ENCODE measurements at regions not wholly inside any gene's neighbourhood (a gene's known extent, or its start where the extent isn't known, plus 50 kb on each side); places are given as distances from the start of the nearest gene placed in this dataset.

GRCh38 chr2:157152362-157152761 lies 105.1 kb upstream of the GALNT5 start:
- DNase-seq (ENCODE audit: low read depth, low spot score) (no peak), FAIRE-seq (peak; percentile 66)
- Histone ChIP-seq H4K20me1 (replicated peaks; ENCODE audit: control insufficient read depth, extremely low read depth, insufficient read depth, low read length) (no peaks in the 10 kb centered on the region), H3K9me1 (replicated peaks; ENCODE audit: control insufficient read depth, extremely low read depth, insufficient read depth, low read length) (no peaks in the 10 kb centered on the region), H2AFZ (ENCODE audit: low read depth, low read length) (no peak overlapping the region), H3K27ac (ENCODE audit: insufficient read depth, low read depth, low read length) (no peak overlapping the region), H3K36me3 (ENCODE audit: control insufficient read depth in 2 of 2, extremely low read depth in 1 of 2, insufficient read depth in 2 of 2, low read length in 2 of 2) (no peaks in the 10 kb centered on the region), H3K4me1 (ENCODE audit: control insufficient read depth, extremely low read depth, insufficient read depth, low read length) (no peaks in the 10 kb centered on the region), H3K9ac (replicated peaks; ENCODE audit: extremely low read depth, insufficient read depth, low read length) (no peak overlapping the region), H3K79me2 (ENCODE audit: control insufficient read depth, insufficient read depth, low read length) (no peaks in the 10 kb centered on the region), H3K9me3 (replicated peaks; ENCODE audit: control insufficient read depth, insufficient read depth, low read length) (no peaks in the 10 kb centered on the region), H3K4me2 (ENCODE audit: insufficient read depth, low read length) (no peak overlapping the region), H3K4me3 (replicated peaks in 1 of 3; ENCODE audit: insufficient read depth in 1 of 3, low read depth in 1 of 3, low read length in 3 of 3) (no peak overlapping the region), H3K27me3 (ENCODE audit: control insufficient read depth in 2 of 2, insufficient read depth in 2 of 2, low read length in 2 of 2) (no peaks in the 10 kb centered on the region)
- dilution Hi-C loops (cut with MboI; ENCODE audit: extremely low pct_ligation_motif_present, low sequenced_read_pairs) (no loop called here), intact Hi-C loops (cut with micrococcal nuclease) (no loop called here)
- no TSS peak for BruUV-seq (replicated peaks)
- ChIA-PET POLR2A (no interaction called here), CTCF (no interaction called here)
- no peak for TF ChIP-seq GATA2 (IDR thresholded peaks at IDR 0.05; ENCODE audit: insufficient read depth, insufficient read length, low read depth, low read length)
- no peak for TF ChIP-seq MYC (IDR thresholded peaks at IDR 0.05; ENCODE audit: low read depth, low read length)
- TF ChIP-seq EZH2 (IDR thresholded peaks at IDR 0.05; ENCODE audit: borderline replicate concordance, low read depth, low read length, severe bottlenecking): no peak
- TF ChIP-seq FOS (IDR thresholded peaks at IDR 0.05; ENCODE audit: borderline replicate concordance, insufficient read depth, low read length): no peak
- no peak for TF ChIP-seq JUN (IDR thresholded peaks at IDR 0.05; ENCODE audit: borderline replicate concordance, insufficient read depth, insufficient read length, low read depth)
- TF ChIP-seq CTCF (IDR thresholded peaks at IDR 0.05; ENCODE audit: extremely low read depth in 1 of 2, insufficient read depth in 1 of 2, low read depth in 1 of 2, low read length in 2 of 2): no peak
- TF ChIP-seq MAX (IDR thresholded peaks at IDR 0.05; ENCODE audit: insufficient read depth, insufficient read length): no peak

Data from endothelial cell of umbilical vein (primary cell).